Right atrium auricular region (tissue), 2 donors: ENCODE measurements at regions not wholly inside any gene's neighbourhood (a gene's known extent, or its start where the extent isn't known, plus 50 kb on each side); places are given as distances from the start of the nearest gene placed in this dataset.

Source experiments
- DNase-seq: peaks from one replicate; pipeline ENCODE4 v3.0.0-alpha.2; 2019; ENCODE audit warnings: low spot score
- H3K27ac ChIP-seq, 2 donors: fragments of 200-600 bp; sonication (generic); 1 replicate in 1 of 2; 2 replicates in 1 of 2; pipeline ENCODE4 v1.5.1; 2016 to 2019
- H3K27me3 ChIP-seq, 2 donors: fragments of 200-600 bp; sonication (generic); one replicate each; pipeline versions ENCODE4 v1.5.1 to v1.6.0; 2017 to 2019
- H3K36me3 ChIP-seq: fragments of 200-600 bp; sonication (generic); one replicate; pipeline ENCODE4 v1.5.1; 2016
- H3K4me1 ChIP-seq, 2 donors: fragments of 200-600 bp; sonication (generic); one replicate each; pipeline versions ENCODE4 v1.5.1 to v1.6.0; 2017 to 2019
- H3K4me3 ChIP-seq, 2 donors: fragments of 200-600 bp; sonication (generic); 1 replicate in 1 of 2; 2 replicates in 1 of 2; pipeline ENCODE4 v1.5.1; 2017 to 2019; ENCODE audit warnings: mild to moderate bottlenecking in 1 of 2, moderate library complexity in 1 of 2
- H3K9me3 ChIP-seq, 2 donors: fragments of 200-600 bp; sonication (generic); one replicate each; pipeline ENCODE4 v1.5.1; 2019
- CTCF ChIP-seq, 2 donors: fragments of 200-600 bp; sonication (generic); IDR thresholded peaks; one replicate each; pipeline ENCODE4 v1.5.1; 2019; ENCODE audit warnings: antibody characterized with exemption in 2 of 2

- no peak for DNase-seq
- Histone ChIP-seq H3K27ac (no peak overlapping the region), H3K9me3 (no peaks in the 10 kb centered on the region), H3K4me3 (no peak overlapping the region), H3K36me3 (no peaks in the 10 kb centered on the region), H3K27me3 (no peaks in the 10 kb centered on the region), H3K4me1 (no peaks in the 10 kb centered on the region)
- no peak for TF ChIP-seq CTCF (IDR thresholded peaks at IDR 0.05)
These were observed 112.9 kb upstream of the PDE4B start for GRCh38 chr1:65679773-65680172.

- no peaks in the 10 kb centered on the region for H3K27me3 ChIP-seq
- H3K9me3 ChIP-seq = no peaks in the 10 kb centered on the region
- H3K4me1 ChIP-seq = no peaks in the 10 kb centered on the region
- no peaks in the 10 kb centered on the region for H3K36me3 ChIP-seq
- no peak for DNase-seq
- no peak for TF ChIP-seq CTCF (IDR thresholded peaks at IDR 0.05)
- H3K27ac ChIP-seq = no peak overlapping the region
- H3K4me3 ChIP-seq = no peak overlapping the region
These were observed 111.6 kb upstream of the PDE4B start for GRCh38 chr1:65681096-65681495.

- Histone ChIP-seq H3K4me3 (no peak overlapping the region), H3K27me3 (no peaks in the 10 kb centered on the region), H3K9me3 (no peaks in the 10 kb centered on the region), H3K27ac (no peak overlapping the region), H3K36me3 (no peaks in the 10 kb centered on the region), H3K4me1 (peaks cover 0 to 19% of the 10 kb centered on the region in 2 donors)
- DNase-seq = peak; percentile 91
- TF ChIP-seq CTCF (IDR thresholded peaks at IDR 0.05) = peak; percentile 90 to 95
These were observed 105.1 kb upstream of the PDE4B start for GRCh38 chr1:65687428-65688214.

- no peak for DNase-seq
These were observed 104.5 kb upstream of the PDE4B start for GRCh38 chr1:65688215-65688566.

GRCh38 chr1:65688848-65689247 lies 103.8 kb upstream of the PDE4B start:
- Histone ChIP-seq H3K4me1 (peaks cover 0 to 19% of the 10 kb centered on the region in 2 donors), H3K27ac (no peak overlapping the region), H3K4me3 (no peak overlapping the region), H3K36me3 (no peaks in the 10 kb centered on the region), H3K27me3 (no peaks in the 10 kb centered on the region), H3K9me3 (no peaks in the 10 kb centered on the region)
- no peak for DNase-seq
- no peak for TF ChIP-seq CTCF (IDR thresholded peaks at IDR 0.05)

More at GRCh38 chr1:65688215-65688566, 104.5 kb upstream of the PDE4B start:
- H3K4me3 ChIP-seq = no peak overlapping the region
- no peaks in the 10 kb centered on the region for H3K36me3 ChIP-seq
- TF ChIP-seq CTCF (IDR thresholded peaks at IDR 0.05) = no peak
- peaks cover 0 to 19% of the 10 kb centered on the region in 2 donors for H3K4me1 ChIP-seq
- no peaks in the 10 kb centered on the region for H3K27me3 ChIP-seq
- H3K9me3 ChIP-seq = no peaks in the 10 kb centered on the region
- no peak overlapping the region for H3K27ac ChIP-seq
